NCI-H1694 treated with DMSO at 0.1 percent for 48 hours (cell line): ENCODE measurements at regions not wholly inside any gene's neighbourhood (a gene's known extent, or its start where the extent isn't known, plus 50 kb on each side); places are given as distances from the start of the nearest gene placed in this dataset.
A peak's percentile ranks its signal among the peaks of the same experiment; 100 is the strongest.

ENCODE experiments used
- DNase-seq: peaks from one replicate; lab custom pipeline; 2025; lab: John Stamatoyannopoulos, UW

DNA sequence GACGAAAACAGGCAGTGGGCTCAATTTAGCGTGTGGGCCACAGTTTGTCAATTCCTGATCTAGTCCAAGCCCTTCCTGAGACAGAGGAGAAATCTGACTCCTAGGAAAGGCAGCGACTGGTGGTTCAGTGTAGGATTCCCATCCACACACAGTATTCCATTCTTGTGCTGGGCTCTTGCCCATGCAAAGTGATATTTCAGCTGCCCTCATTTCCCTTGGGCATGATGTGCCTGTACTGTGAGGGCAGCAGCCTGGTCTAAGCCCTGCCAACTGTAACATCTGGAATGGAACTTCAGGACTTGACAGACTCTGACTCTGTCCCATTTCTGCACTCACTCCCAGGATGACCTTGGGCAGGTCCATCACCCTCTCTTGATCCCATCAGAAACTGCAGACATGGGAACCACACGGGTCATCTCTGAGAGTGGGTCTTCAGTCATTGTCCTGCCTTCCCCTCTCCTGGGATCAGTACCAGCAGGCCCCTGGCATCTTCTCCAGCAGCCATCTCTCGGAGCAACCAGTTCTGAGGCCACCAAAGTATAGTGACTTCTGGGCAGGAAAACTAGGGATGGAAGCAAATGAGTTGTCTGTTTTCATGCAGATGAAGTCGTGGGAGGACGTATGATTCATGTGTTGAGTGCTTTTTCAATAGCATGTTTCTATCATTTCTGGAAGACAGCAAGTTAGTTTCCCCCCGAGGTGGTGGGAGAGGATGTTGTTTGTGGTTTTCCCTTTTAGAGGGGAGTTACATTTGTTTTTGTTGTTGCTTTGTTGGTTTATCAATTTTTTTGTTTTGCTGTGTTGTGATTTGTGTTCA is 54.2 kb upstream of the BCL2L14 start:
- no peak for DNase-seq

DNA sequence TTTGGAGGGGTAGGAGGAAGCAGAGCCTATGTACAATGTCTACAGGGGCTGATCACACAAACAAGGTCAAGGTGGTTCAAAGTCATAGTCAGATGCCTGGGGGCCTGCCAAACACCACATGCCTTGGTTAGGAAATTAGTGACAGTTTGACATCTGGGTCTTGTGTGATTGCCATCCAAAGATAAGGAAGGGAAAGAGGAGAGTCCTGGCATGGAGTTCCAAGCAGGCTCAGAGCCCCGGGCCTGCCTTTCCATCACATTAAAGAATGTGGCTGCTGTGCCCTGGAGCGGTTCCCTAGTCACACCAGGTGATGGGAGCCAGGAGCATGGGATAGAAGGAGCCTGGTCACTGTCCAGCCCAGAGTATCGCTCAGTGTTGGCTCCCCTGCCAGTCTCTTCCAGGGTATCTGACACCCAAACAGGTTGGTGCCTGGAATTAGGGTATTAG is 53.6 kb upstream of the BCL2L14 start:
- peak; percentile 89 for DNase-seq

- peak; percentile 88 for DNase-seq
Measured at GRCh38 chr12:12017798-12018197, 52.9 kb upstream of the BCL2L14 start.

DNA sequence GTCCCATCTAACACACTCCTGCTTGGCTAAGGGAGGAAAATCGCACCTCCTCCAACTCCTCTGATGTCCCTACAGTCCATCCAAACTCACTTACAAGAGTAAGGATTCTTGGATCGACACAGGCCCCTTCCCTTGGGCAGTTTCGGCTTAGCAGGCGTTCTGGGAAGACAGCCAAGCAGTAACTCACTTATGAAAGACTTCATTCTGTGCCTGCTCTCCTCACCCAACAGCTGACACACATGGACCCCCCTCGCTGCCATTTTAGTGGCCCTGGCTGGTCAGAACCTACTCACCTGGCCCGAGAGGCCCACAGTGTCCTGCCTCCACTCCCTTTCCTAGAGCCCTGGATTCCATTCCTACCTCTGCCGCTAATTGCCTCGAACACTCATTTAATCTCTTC is 52.3 kb upstream of the BCL2L14 start:
- DNase-seq, result no peak

DNA sequence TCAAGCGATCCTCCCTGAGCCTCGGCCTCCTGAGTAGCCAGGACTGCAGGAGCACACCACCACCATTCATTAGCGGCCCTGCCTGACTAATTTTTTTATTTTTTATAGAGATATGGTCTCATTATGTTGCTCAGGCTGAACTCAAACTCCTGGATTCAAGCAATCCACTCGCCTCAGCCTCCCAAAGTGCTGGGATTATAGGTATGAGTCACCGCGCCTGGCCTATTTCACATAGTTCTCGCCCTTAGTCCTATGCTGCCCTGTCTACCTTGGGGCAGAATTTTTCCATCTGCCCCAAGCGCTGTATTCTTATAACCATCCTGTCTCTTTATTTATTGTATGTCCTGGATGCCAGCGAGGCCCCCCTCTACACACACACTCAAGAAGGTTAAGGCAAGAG is 50.9 kb upstream of the BCL2L14 start:
- no peak for DNase-seq

- no peak for DNase-seq
Measured at GRCh38 chr12:12020762-12021161, 50.0 kb upstream of the BCL2L14 start.
